ENCODE measurements at regions not wholly inside any gene's neighbourhood (a gene's known extent, or its start where the extent isn't known, plus 50 kb on each side); places are given as distances from the start of the nearest gene placed in this dataset.
"Not testable (repeated sequence)": the region's sequence is repeated elsewhere in the genome, so short reads cannot be mapped to it uniquely, and the experiment has no call there.

- not testable (repeated sequence) for TF ChIP-seq CTCF, POLR2A (IDR thresholded peaks at IDR 0.05)
Measured at GRCh38 chr2:234152835-234153234, 102.3 kb downstream of the SPP2 start.
